ENCODE measurements at regions not wholly inside any gene's neighbourhood (a gene's known extent, or its start where the extent isn't known, plus 50 kb on each side); places are given as distances from the start of the nearest gene placed in this dataset.

- Histone ChIP-seq H3K4me3 (no peak overlapping the region), H3K9me3 (peaks cover 0 to 16% (median 5%) of the 10 kb centered on the region in 4 donors), H3K4me1 (no peaks in the 10 kb centered on the region), H3K36me3 (no peaks in the 10 kb centered on the region), H3K27ac (no peak overlapping the region), H3K27me3 (no peaks in the 10 kb centered on the region)
- WGBS, 2 donors = 66 to 73% methylated on average over 3 of the region's 3 CpGs
- TF ChIP-seq EP300 (IDR thresholded peaks at IDR 0.05) (no peak), CTCF (IDR thresholded peaks at IDR 0.05) (no peak), POLR2A (IDR thresholded peaks at IDR 0.05) (no peak)
- no peak for DNase-seq (ENCODE audit: low spot score in 2 of 2)
Measured at GRCh38 chr5:82918311-82919031, 158.7 kb downstream of the TMEM167A start.

- no peak overlapping the region for H3K27ac ChIP-seq
- no peak for DNase-seq (ENCODE audit: low spot score in 2 of 2)
- H3K27me3 ChIP-seq = no peaks in the 10 kb centered on the region
- H3K4me3 ChIP-seq = no peak overlapping the region
- H3K4me1 ChIP-seq = no peaks in the 10 kb centered on the region
- H3K9me3 ChIP-seq = peaks cover 0 to 16% (median 5%) of the 10 kb centered on the region in 4 donors
- TF ChIP-seq POLR2A (IDR thresholded peaks at IDR 0.05) = no peak
- no peak for TF ChIP-seq CTCF (IDR thresholded peaks at IDR 0.05)
- TF ChIP-seq EP300 (IDR thresholded peaks at IDR 0.05) = no peak
- WGBS, 2 donors = 60 to 62% methylated on average over 4 of the region's 4 CpGs
- no peaks in the 10 kb centered on the region for H3K36me3 ChIP-seq
Measured at GRCh38 chr5:82917584-82917983, 159.6 kb downstream of the TMEM167A start.

- no peak for DNase-seq (ENCODE audit: low spot score in 2 of 2)
- Histone ChIP-seq H3K4me1 (no peaks in the 10 kb centered on the region), H3K9me3 (peaks cover 0 to 16% (median 5%) of the 10 kb centered on the region in 4 donors), H3K4me3 (no peak overlapping the region), H3K27ac (no peak overlapping the region), H3K36me3 (no peaks in the 10 kb centered on the region), H3K27me3 (no peaks in the 10 kb centered on the region)
- TF ChIP-seq EP300 (IDR thresholded peaks at IDR 0.05) (no peak), POLR2A (IDR thresholded peaks at IDR 0.05) (no peak), CTCF (IDR thresholded peaks at IDR 0.05) (no peak)
Measured at GRCh38 chr5:82913971-82914370, 163.2 kb downstream of the TMEM167A start.

GRCh38 chr5:82912462-82912861 lies 164.7 kb downstream of the TMEM167A start:
- no peak for DNase-seq (ENCODE audit: low spot score in 2 of 2)
- WGBS, 2 donors = 82 to 95% methylated on average over 5 of the region's 5 CpGs
- no peaks in the 10 kb centered on the region for H3K4me1 ChIP-seq

More at GRCh38 chr5:82912462-82912861, 164.7 kb downstream of the TMEM167A start:
- no peak overlapping the region for H3K4me3 ChIP-seq
- no peaks in the 10 kb centered on the region for H3K36me3 ChIP-seq
- H3K27me3 ChIP-seq = no peaks in the 10 kb centered on the region
- peaks cover 0 to 16% (median 5%) of the 10 kb centered on the region in 4 donors for H3K9me3 ChIP-seq
- no peak for TF ChIP-seq EP300 (IDR thresholded peaks at IDR 0.05)
- TF ChIP-seq CTCF (IDR thresholded peaks at IDR 0.05) = no peak
- no peak for TF ChIP-seq POLR2A (IDR thresholded peaks at IDR 0.05)
- no peak overlapping the region for H3K27ac ChIP-seq

Data from tibial nerve (tissue), 4 donors.